DMS153 (cell line): ENCODE measurements at regions not wholly inside any gene's neighbourhood (a gene's known extent, or its start where the extent isn't known, plus 50 kb on each side); places are given as distances from the start of the nearest gene placed in this dataset.
"Not testable (repeated sequence)": the region's sequence is repeated elsewhere in the genome, so short reads cannot be mapped to it uniquely, and the experiment has no call there.

Experiments
- DNase-seq: peaks from one replicate; lab custom pipeline; 2025; lab: John Stamatoyannopoulos, UW

DNA sequence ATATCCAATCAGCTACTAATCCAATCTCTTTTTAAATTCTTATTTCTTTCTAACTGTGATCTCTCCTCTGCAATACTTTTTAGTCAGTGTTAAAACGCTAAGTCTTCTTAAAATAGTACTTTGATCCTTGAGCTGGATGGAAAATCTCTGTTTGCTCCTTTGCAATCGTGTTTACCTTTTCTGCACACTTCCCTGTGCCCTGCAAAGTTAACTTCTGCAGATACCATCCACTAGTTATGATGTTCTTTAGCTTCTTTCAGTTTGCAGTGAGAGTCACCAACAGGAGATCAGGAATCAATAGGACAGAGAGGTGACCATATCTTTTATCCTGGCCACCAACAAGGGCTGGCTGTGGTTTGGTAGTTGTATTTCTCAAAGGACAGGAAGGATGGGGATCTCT lies 391.5 kb downstream of the GASK1B start:
- no peak for DNase-seq

- peak; percentile 10 for DNase-seq
These were observed 393.7 kb downstream of the GASK1B start for GRCh38 chr4:157779081-157779480.

- peak; percentile 55 for DNase-seq
These were observed 395.8 kb downstream of the GASK1B start for GRCh38 chr4:157776930-157777528.

GRCh38 chr4:157775971-157776370 lies 396.9 kb downstream of the GASK1B start:
- DNase-seq, result no peak

DNA sequence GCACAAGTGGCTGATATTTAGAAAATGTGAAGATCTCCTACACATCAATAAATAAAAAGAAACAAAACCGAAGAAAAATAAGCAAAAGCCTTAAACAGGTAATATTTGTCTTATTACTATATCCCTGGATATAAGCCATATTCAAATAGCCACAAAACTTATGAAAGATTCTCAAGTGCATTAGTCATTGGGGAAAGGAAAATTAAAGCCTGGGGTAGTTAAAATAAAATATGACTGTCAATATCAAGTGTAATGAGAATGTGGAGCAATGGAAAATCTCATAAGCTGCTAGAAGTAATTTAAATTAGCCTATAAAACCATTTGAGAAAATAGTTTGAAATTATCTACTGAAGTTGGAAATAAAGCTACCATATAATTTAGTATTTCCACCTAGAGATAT lies 399.9 kb downstream of the GASK1B start:
- DNase-seq, result no peak

DNA sequence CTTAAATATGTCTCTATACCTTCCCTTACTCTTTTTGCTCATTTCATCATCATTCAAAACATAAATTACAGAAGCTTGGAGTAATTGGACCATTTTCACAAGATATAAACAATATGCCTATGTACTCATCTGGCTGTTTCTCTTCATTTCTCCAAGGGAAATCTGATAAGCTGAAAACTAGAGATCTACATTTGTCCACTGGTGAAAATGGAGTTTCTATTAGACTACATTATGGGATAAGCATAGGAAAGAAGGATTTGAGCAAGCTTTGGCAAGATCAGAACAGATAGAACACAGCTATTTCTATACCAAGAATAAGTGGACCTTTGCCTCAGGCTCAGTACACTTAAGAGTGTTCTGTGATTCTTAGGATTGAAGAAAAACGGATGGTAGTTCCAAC lies 404.4 kb downstream of the GASK1B start:
- DNase-seq, result no peak

- DNase-seq, result no peak
These were observed 409.3 kb downstream of the GASK1B start for GRCh38 chr4:157763490-157763889.

DNA sequence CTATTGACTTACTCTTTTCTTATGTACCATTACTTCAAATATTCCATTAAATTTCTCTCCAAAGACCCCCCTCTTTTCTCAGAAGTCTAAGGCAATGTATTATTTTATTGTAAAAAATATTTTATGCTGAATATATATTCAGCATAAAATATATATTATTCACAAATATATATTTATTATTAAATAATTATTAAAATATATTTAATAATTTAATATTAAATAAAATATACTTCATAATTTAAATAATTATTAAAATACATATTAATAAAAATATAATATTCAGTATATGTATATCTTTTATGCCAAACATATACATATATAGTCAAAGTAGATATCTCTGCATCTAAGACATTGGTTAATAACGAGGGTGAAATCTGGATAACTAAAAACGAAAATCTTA lies 418.4 kb downstream of the GASK1B start:
- DNase-seq, result no peak

GRCh38 chr4:157751631-157752030 lies 421.2 kb downstream of the GASK1B start:
- DNase-seq, result no peak

DNA sequence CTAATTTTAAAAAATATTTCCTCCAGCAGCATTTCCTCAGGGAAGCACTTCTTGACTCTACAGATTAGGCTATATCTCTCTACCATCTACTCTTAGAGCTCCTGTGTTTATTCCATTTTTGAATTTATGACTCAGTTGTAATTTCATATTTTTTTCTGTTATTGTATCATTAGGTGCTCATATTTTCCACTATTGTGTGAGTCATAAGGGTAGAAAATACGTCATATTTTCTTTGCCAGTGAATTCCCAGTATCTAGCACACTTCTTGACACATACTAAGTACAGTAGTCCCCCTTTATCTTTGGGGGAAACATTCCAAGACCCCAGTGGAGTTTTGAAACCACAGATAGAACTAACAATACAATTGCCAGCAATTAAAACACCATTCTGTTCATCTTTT lies 431.2 kb downstream of the GASK1B start:
- no peak for DNase-seq

DNA sequence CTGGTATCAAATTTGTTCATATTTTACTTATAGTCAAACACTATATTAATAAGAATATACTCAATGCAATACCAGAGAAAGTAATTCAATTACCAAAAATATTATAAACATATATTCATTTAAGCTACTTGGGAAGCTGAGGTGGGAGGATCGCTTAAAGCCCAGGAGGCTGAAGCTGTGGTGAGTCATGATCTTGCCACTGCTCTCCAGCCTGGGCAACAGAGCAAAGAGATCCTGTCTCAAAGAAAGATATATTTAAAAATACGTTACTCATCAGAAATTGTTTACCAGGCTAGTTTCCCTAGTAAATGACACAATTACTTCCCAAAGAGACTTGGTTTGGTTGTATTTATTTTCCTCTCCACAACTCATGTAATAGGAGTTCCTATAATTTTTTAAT lies 433.6 kb downstream of the GASK1B start:
- DNase-seq, result no peak

DNA sequence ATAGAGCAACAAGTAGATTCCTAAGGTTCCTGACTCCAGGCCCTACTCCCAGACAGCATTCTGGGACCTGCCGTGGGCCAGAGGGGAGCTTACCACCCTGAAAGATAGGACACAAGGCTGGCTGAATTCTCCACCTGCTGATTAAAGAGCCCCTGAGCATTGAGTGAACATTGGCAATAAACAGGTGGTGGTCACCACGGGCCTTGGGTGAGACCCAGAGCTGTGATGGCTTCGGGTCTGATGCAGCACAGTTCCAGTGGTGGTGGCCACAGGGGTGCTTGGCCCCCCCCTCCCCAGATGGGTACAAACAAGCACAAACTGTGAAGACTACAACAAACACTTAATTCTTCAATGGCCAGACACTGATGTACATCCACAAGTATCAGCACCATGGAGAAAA lies 444.6 kb downstream of the GASK1B start:
- DNase-seq, result no peak

DNA sequence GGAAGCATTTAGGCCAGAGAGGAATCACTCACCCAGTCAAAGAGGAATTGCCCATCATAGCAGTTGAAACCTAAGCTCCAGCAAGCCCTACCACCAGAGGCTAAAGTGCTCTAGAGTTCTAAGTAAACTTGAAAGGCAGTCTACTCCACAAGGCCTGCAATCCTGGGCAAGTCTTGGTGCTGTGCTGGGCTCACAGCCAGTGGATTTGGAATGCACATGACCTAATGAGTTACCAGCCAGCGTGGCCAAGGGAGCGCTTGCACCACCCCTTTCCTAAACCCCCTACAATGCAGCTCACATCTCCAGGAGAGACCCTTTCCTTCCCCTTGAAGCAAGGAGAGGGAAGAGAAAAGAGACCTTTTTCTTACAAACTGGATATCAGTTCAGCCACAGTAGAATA lies 445.7 kb downstream of the GASK1B start:
- no peak for DNase-seq

GRCh38 chr4:157722146-157722545 lies 450.7 kb downstream of the GASK1B start:
- DNase-seq, result no peak

GRCh38 chr4:157713342-157713741 lies 459.5 kb downstream of the GASK1B start:
- DNase-seq, result peak; percentile 73

GRCh38 chr4:157706155-157706554 lies 466.7 kb downstream of the GASK1B start:
- no peak for DNase-seq

GRCh38 chr4:157702831-157703230 lies 470.0 kb downstream of the GASK1B start:
- no peak for DNase-seq

- DNase-seq, result no peak
These were observed 471.2 kb downstream of the GASK1B start for GRCh38 chr4:157701695-157701994.

- no peak for DNase-seq
These were observed 471.7 kb downstream of the GASK1B start for GRCh38 chr4:157700898-157701694.

- DNase-seq, result no peak
These were observed 468.9 kb downstream of the GRIA2 start for GRCh38 chr4:157689476-157689875.

DNA sequence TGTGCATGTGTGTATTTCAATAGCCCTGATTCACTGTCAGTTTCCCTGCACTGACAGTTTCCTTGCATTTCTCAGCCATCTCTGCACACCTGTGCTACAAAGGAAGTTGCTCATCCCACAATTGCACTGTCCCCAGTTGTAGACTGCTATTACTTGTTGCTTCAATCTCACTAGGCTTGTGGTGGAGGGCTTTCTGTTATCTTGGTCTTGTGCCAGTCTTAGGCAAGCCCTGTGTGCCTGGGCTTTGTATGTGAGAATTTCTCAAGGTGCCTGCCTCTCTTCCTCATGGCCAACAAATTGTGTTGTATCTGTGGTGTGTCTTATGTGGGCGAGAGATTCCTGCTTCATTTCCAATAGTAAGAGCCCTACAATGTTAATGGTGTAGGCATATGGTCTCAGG lies 467.4 kb downstream of the GRIA2 start:
- no peak for DNase-seq

GRCh38 chr4:157679326-157679725 lies 458.8 kb downstream of the GRIA2 start:
- not testable (repeated sequence) for DNase-seq

DNA sequence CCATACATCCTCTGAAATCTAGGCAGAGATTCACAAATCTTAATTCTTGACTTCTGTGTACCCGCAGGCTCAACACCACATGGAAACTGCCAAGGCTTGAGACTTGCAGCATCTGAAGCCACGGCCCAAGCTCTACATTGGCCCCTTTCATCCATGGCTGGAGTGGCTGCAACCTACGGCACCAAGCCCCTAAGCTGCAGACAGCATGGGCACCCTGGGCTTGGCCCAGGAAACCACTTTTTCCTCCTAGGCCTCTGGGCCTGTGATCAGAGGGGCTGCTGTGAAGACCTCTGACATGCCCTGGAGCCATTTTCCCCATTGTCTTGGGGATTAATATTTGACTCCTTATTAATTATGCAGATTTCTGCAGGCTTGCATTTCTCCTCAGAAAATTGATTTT lies 457.9 kb downstream of the GRIA2 start:
- DNase-seq, result no peak

- DNase-seq, result peak; percentile 6
These were observed 454.2 kb downstream of the GRIA2 start for GRCh38 chr4:157674699-157675098.
